AG09309 (cell line): ENCODE measurements at regions not wholly inside any gene's neighbourhood (a gene's known extent, or its start where the extent isn't known, plus 50 kb on each side); places are given as distances from the start of the nearest gene placed in this dataset.

Experiments
- DNase-seq: peaks from one replicate; pipeline ENCODE4 v3.0.0-alpha.2; 2010; ENCODE audit warnings: low read depth
- H3K4me3 ChIP-seq: 2 replicates; pipeline ENCODE4 v1.5.1; 2011; ENCODE audit warnings: mild to moderate bottlenecking, low read depth, low read length, moderate library complexity; ENCODE audit not compliant: control insufficient read depth
- TF ChIP-seq, protein P1 (sequence below): IDR thresholded peaks from 2 replicates; pipeline ENCODE4 v1.5.1; 2011; ENCODE audit warnings: mild to moderate bottlenecking, low read depth, low read length, inconsistent platforms; ENCODE audit not compliant: insufficient read depth, control insufficient read depth; ENCODE audit errors: missing control alignments

DNA sequence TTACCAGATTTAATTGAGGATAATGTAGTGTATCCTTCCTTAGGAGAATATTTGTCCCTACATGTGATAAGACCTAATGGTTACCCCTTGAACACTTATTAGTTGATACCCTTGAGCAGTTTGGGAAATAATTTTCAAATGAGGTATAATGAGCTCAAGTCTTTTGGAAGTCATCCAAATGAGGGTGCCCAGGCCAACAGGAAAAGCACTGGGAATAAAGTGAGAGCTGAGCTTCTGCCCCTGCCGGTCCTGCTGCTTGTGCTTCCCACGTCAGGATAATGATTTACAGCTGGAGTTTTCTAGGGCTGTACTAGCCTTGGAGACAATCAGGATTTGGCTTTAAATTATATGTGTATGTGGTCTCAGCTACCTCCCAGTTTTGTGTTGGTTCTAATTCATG is 178.8 kb upstream of the FRMD6 start:
- TF ChIP-seq, protein P1, sequence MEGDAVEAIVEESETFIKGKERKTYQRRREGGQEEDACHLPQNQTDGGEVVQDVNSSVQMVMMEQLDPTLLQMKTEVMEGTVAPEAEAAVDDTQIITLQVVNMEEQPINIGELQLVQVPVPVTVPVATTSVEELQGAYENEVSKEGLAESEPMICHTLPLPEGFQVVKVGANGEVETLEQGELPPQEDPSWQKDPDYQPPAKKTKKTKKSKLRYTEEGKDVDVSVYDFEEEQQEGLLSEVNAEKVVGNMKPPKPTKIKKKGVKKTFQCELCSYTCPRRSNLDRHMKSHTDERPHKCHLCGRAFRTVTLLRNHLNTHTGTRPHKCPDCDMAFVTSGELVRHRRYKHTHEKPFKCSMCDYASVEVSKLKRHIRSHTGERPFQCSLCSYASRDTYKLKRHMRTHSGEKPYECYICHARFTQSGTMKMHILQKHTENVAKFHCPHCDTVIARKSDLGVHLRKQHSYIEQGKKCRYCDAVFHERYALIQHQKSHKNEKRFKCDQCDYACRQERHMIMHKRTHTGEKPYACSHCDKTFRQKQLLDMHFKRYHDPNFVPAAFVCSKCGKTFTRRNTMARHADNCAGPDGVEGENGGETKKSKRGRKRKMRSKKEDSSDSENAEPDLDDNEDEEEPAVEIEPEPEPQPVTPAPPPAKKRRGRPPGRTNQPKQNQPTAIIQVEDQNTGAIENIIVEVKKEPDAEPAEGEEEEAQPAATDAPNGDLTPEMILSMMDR, result no peak
- no peak overlapping the region for H3K4me3 ChIP-seq
- no peak for DNase-seq

DNA sequence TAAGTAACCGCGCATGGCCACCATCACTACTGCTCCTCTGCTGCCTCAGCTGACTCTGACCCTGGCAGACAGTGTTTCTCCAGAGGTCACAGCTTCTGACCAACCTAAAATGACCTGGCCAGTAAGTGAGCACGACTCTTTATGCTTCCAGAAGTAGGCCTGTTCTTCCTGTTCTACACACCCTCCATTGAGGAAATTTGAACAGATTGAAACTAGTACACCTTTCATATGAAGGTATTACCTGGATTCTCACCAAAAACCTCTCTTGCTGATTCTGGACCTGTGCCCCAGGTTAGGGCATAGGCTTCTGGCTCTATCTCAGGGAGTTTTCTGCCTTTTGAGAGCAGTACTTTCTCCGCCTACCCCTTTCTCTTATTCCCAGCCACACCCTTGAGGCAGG is 178.4 kb upstream of the FRMD6 start:
- DNase-seq, result no peak
- TF ChIP-seq, protein P1, result no peak
- H3K4me3 ChIP-seq, result no peak overlapping the region

DNA sequence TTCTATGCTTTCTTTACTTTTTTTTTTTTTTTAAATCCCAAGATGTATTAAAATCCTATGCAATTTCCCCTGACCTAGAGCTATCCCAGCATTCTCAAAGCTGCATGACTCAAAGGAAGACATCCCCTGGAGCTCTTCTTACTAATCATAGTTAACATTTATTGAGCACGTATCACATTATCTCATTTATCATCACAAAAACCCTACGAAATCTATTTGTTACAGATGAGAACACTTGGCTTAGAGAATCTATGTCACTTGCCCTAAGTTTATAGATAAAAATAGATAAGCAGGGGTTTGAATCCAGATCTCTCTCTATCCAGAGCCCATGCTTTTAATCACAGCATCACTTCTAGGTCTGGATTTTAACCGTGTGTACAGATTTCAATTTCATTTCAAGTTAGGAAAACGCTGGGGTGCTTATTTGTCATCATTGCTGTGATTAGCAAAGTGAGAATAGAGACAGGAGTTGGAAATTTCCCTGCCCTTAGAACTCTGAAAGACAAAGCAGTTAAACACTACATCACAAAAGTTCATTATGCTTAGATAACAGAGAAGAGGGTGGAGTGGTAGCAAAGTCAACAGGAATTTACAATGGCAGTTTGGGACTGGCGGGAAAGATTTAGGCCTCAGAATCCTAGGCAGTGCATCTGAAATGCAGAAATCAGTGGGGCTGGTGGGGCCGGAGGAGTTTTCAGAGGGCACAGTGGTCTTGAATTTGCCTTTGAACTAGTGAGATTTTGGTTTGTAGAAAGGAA is 177.7 kb upstream of the FRMD6 start:
- DNase-seq, result peak; percentile 57
- H3K4me3 ChIP-seq, result no peak overlapping the region
- TF ChIP-seq, protein P1, result no peak

DNA sequence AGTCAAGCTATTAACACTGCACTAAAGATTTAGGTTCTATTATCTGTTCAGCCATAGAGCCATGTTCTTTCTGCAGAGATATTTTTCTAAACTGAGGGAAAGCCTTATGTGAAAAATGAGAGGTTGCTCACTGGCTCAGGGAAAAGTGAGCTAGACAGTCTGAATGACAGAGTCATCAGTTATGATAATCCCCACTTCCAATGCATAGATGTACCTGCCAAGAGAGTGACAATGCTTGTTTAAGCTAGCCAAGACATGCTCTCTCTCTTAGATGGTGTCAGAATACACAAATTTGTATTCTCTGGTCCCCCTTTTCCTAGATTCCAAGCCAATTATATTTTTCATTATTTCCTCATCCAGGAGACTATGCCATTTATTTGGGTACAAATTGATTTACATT is 176.9 kb upstream of the FRMD6 start:
- no peak for DNase-seq
- H3K4me3 ChIP-seq, result no peak overlapping the region
- TF ChIP-seq, protein P1, result no peak

DNA sequence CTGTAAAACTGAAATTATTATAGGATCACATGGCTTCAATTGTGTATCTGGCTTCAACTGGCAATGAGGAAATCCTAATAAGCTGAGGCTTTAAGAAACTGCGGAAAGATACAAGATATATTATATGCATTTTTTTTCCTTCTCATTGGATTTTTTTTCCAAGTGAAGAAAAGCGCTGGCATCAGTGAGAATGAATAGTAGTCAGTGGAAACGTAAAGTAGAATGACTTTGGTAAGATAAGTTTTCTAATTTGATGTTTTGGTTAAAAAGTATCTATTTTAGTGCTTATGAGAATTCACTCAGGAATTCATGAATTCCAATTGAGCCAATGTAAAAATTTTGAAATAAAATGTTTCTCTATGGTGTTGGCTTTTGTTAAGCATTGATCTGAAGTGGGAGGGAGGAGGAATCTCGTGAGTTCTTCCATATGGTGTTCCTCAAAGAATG is 173.5 kb upstream of the FRMD6 start:
- H3K4me3 ChIP-seq, result no peak overlapping the region
- DNase-seq, result peak; percentile 54
- TF ChIP-seq, protein P1, result no peak

DNA sequence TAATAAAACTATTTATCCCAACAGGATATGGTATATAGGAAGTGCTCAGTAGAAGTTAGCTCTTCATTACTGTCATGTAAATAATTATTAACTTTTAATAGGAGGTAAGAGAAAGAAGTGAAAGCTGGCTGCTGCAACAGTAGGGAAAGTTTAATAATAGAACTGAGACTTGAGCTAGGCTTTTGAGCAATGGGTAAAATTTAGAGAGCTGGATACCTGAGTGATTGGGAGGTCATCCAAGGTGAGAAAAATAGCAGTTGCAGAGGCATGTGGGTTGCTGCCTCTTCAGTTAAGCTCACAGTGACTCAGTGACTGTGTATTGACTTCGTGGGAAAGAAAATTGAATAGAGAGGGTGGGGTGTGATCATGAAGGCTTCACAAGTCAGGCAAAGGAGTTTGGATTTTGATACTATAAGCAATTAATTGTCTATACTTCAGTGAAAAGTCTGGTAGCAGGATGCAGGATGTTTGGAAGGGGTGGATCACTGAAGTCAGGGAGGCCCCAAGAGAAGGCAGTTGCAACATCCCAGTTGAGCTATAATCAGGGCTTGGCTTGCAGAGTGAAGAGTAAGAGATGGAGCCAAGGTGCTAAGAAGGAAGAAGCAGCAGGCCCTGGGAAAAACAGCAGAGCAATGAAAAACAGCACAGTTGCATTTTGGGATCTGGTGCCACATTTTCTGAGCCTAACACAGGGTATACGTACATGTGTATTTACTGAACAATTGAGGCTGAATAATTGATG is 172.0 kb upstream of the FRMD6 start:
- no peak for DNase-seq
- H3K4me3 ChIP-seq, result no peak overlapping the region
- TF ChIP-seq, protein P1, result no peak
